Naive thymus-derived CD8-positive, alpha-beta T cell (primary cell): ENCODE measurements at regions not wholly inside any gene's neighbourhood (a gene's known extent, or its start where the extent isn't known, plus 50 kb on each side); places are given as distances from the start of the nearest gene placed in this dataset.

Experiments
- ATAC-seq, 2 donors: fragments of 150-1000 bp; cut with Tn5 transposase in 1 of 2; sonication (Bioruptor Pico), chemical (Tn5 transposase) in 1 of 2; 1 replicate in 1 of 2; 2 replicates in 1 of 2; pipeline ENCODE4 v1.10.0; 2021; ENCODE audit warnings: mild to moderate bottlenecking in 2 of 2, moderate library complexity in 2 of 2
- POLR2A ChIA-PET: fragments of 350-600 bp; sonication (Branson Sonifier 250); formaldehyde crosslinking; loops from one replicate; lab custom pipeline; 2021; ENCODE audit warnings: antibody characterized with exemption; lab: Charles Lee
- DNase-seq, 10 donors: peaks; one replicate each; pipeline versions ENCODE4 v3.0.0 to v3.0.0-alpha.2; 2020 to 2022
- H3K27ac Mint-ChIP-seq, 10 donors: one replicate each; pipeline ENCODE4 v1.8.0; 2020 to 2022; ENCODE audit warnings: mild to moderate bottlenecking in 10 of 10, mixed read lengths in 10 of 10, moderate library complexity in 4 of 10, inconsistent platforms in 1 of 10
- H3K27me3 Mint-ChIP-seq, 5 donors: one replicate each; pipeline ENCODE4 v1.8.0; 2021 to 2022; ENCODE audit warnings: mixed read lengths in 5 of 5
- H3K36me3 Mint-ChIP-seq, 3 donors: one replicate each; pipeline ENCODE4 v1.8.0; 2020 to 2022; ENCODE audit warnings: mixed read lengths in 3 of 3, mild to moderate bottlenecking in 2 of 3, inconsistent platforms in 1 of 3
- H3K4me1 Mint-ChIP-seq, 4 donors: one replicate each; pipeline ENCODE4 v1.8.0; 2021 to 2022; ENCODE audit warnings: mixed read lengths in 4 of 4
- H3K4me3 Mint-ChIP-seq, 10 donors: one replicate each; pipeline ENCODE4 v1.8.0; 2020 to 2022; ENCODE audit warnings: mild to moderate bottlenecking in 10 of 10, mixed read lengths in 10 of 10, moderate library complexity in 6 of 10, inconsistent platforms in 1 of 10
- H3K9me3 Mint-ChIP-seq, 9 donors: one replicate each; pipeline ENCODE4 v1.8.0; 2020 to 2022; ENCODE audit warnings: mixed read lengths in 9 of 9, mild to moderate bottlenecking in 3 of 9, inconsistent platforms in 1 of 9, moderate library complexity in 1 of 9

GRCh38 chr7:142407939-142408570, 150.2 kb upstream of the PRSS58 start:
- POLR2A ChIA-PET = interaction anchor here (1.0 kb wide), 1 partner anchor 389 kb away, joined by 3 read pairs; no protein-coding TSS in a partner anchor
- no peak for DNase-seq
- peaks cover 1 to 11% (median 6%) of the 10 kb centered on the region in 4 donors for H3K4me1 Mint-ChIP-seq
- no peaks in the 10 kb centered on the region for H3K9me3 Mint-ChIP-seq
- H3K36me3 Mint-ChIP-seq = no peaks in the 10 kb centered on the region
- ATAC-seq = no peak
- H3K27me3 Mint-ChIP-seq = peaks cover 0 to 4% (median 0%) of the 10 kb centered on the region in 5 donors
- no peak overlapping the region for H3K27ac Mint-ChIP-seq
- no peak overlapping the region for H3K4me3 Mint-ChIP-seq

GRCh38 chr7:142405122-142405765, 147.4 kb upstream of the PRSS58 start:
- ATAC-seq = no peak
- Mint-ChIP-seq H3K27ac (no peak overlapping the region), H3K36me3 (no peaks in the 10 kb centered on the region), H3K27me3 (peaks cover 0 to 6% (median 0%) of the 10 kb centered on the region in 5 donors), H3K9me3 (no peaks in the 10 kb centered on the region), H3K4me1 (peaks cover 0 to 4% (median under 1%) of the 10 kb centered on the region in 4 donors), H3K4me3 (no peak overlapping the region)
- POLR2A ChIA-PET = no interaction called here
- DNase-seq = no peak

GRCh38 chr7:142401951-142402350, 144.1 kb upstream of the PRSS58 start:
- H3K27me3 Mint-ChIP-seq = peaks cover 0 to 6% (median 0%) of the 10 kb centered on the region in 5 donors
- H3K9me3 Mint-ChIP-seq = no peaks in the 10 kb centered on the region
- ATAC-seq = no peak
- POLR2A ChIA-PET = no interaction called here
- no peak overlapping the region for H3K27ac Mint-ChIP-seq
- DNase-seq = no peak
- H3K36me3 Mint-ChIP-seq = no peaks in the 10 kb centered on the region
- H3K4me1 Mint-ChIP-seq = peaks cover 0 to 3% (median 0%) of the 10 kb centered on the region in 4 donors
- H3K4me3 Mint-ChIP-seq = no peak overlapping the region

- peak; percentile 44 to 51 for ATAC-seq
- DNase-seq = no peak
- Mint-ChIP-seq H3K36me3 (no peaks in the 10 kb centered on the region), H3K9me3 (no peaks in the 10 kb centered on the region), H3K4me1 (peaks cover 0 to 3% (median 0%) of the 10 kb centered on the region in 4 donors), H3K4me3 (no peak overlapping the region), H3K27ac (no peak overlapping the region), H3K27me3 (peaks cover 0 to 6% (median 0%) of the 10 kb centered on the region in 5 donors)
- POLR2A ChIA-PET = no interaction called here
These were observed 142.2 kb upstream of the PRSS58 start for GRCh38 chr7:142400042-142400533.

GRCh38 chr7:142391191-142391992, 133.5 kb upstream of the PRSS58 start:
- POLR2A ChIA-PET = interaction anchor here (1.4 to 2.6 kb wide), 5 partner anchors 397 to 419 kb away, joined by 3 to 35 read pairs (median 15); no protein-coding TSS in a partner anchor
- H3K27me3 Mint-ChIP-seq = peaks cover 0 to under 1% (median 0%) of the 10 kb centered on the region in 5 donors
- ATAC-seq (peak; percentile 83 to 85), DNase-seq (peak in 9 of 10 donors; percentile 20 to 67 (median 40))
- H3K4me1 Mint-ChIP-seq = peaks cover 0 to 7% (median 3%) of the 10 kb centered on the region in 4 donors
- peak overlapping the region; percentile 25 to 71 (median 61) for H3K27ac Mint-ChIP-seq
- peak overlapping the region; percentile 29 to 84 (median 63) for H3K4me3 Mint-ChIP-seq
- H3K9me3 Mint-ChIP-seq = no peaks in the 10 kb centered on the region
- H3K36me3 Mint-ChIP-seq = no peaks in the 10 kb centered on the region

- H3K27me3 Mint-ChIP-seq = no peaks in the 10 kb centered on the region
- H3K9me3 Mint-ChIP-seq = no peaks in the 10 kb centered on the region
- peaks cover 10 to 17% (median 11%) of the 10 kb centered on the region in 4 donors for H3K4me1 Mint-ChIP-seq
- POLR2A ChIA-PET = no interaction called here
- no peaks in the 10 kb centered on the region for H3K36me3 Mint-ChIP-seq
- peak overlapping the region in 5 of 10 donors; percentile 19 to 51 (median 37) for H3K27ac Mint-ChIP-seq
- H3K4me3 Mint-ChIP-seq = no peak overlapping the region
- ATAC-seq (no peak), DNase-seq (no peak)
These were observed 131.7 kb upstream of the PRSS58 start for GRCh38 chr7:142389544-142389943.

- no peaks in the 10 kb centered on the region for H3K9me3 Mint-ChIP-seq
- H3K36me3 Mint-ChIP-seq = no peaks in the 10 kb centered on the region
- H3K27ac Mint-ChIP-seq = peak overlapping the region in 3 of 10 donors; percentile 25 to 77 (median 28)
- ATAC-seq = peak; percentile 63 to 65
- H3K4me1 Mint-ChIP-seq = peaks cover 19 to 33% (median 23%) of the 10 kb centered on the region in 4 donors
- POLR2A ChIA-PET = interaction anchor here (1.5 kb wide), 1 partner anchor 425 kb away, joined by 7 read pairs; no protein-coding TSS in a partner anchor
- H3K27me3 Mint-ChIP-seq = no peaks in the 10 kb centered on the region
- H3K4me3 Mint-ChIP-seq = peak overlapping the region in 5 of 10 donors; percentile 1 to 53 (median 31)
- peak in 7 of 10 donors; percentile 17 to 65 (median 32) for DNase-seq
These were observed 127.9 kb upstream of the PRSS58 start for GRCh38 chr7:142385491-142386340.

- DNase-seq = peak in 3 of 10 donors; percentile 17 to 21 (median 20)
- no peaks in the 10 kb centered on the region for H3K27me3 Mint-ChIP-seq
- POLR2A ChIA-PET = interaction anchor here (0.9 to 1.5 kb wide), 4 partner anchors 402 to 442 kb away, joined by 3 to 7 read pairs (median 5); no protein-coding TSS in a partner anchor
- peaks cover 19 to 33% (median 23%) of the 10 kb centered on the region in 4 donors for H3K4me1 Mint-ChIP-seq
- ATAC-seq = peak; percentile 72 to 78
- no peaks in the 10 kb centered on the region for H3K9me3 Mint-ChIP-seq
- no peaks in the 10 kb centered on the region for H3K36me3 Mint-ChIP-seq
- H3K27ac Mint-ChIP-seq = peak overlapping the region; percentile 0 to 90 (median 72)
- H3K4me3 Mint-ChIP-seq = peak overlapping the region; percentile 35 to 76 (median 53)
These were observed 126.7 kb upstream of the PRSS58 start for GRCh38 chr7:142384493-142384922.

GRCh38 chr7:142383841-142384492, 126.1 kb upstream of the PRSS58 start:
- peak overlapping the region; percentile 0 to 90 (median 72) for H3K27ac Mint-ChIP-seq
- H3K27me3 Mint-ChIP-seq = no peaks in the 10 kb centered on the region
- H3K4me3 Mint-ChIP-seq = peak overlapping the region; percentile 38 to 76 (median 53)
- POLR2A ChIA-PET = interaction anchor here (0.9 to 1.5 kb wide), 4 partner anchors 413 to 442 kb away, joined by 4 to 7 read pairs (median 5); no protein-coding TSS in a partner anchor
- DNase-seq = no peak
- no peaks in the 10 kb centered on the region for H3K9me3 Mint-ChIP-seq
- H3K36me3 Mint-ChIP-seq = no peaks in the 10 kb centered on the region
- peak; percentile 34 to 39 for ATAC-seq
- peaks cover 19 to 33% (median 23%) of the 10 kb centered on the region in 4 donors for H3K4me1 Mint-ChIP-seq

GRCh38 chr7:142381727-142382390, 124.0 kb upstream of the PRSS58 start:
- ATAC-seq (no peak), DNase-seq (no peak)
- POLR2A ChIA-PET = no interaction called here
- Mint-ChIP-seq H3K9me3 (no peaks in the 10 kb centered on the region), H3K27me3 (no peaks in the 10 kb centered on the region), H3K4me3 (peak overlapping the region in 1 of 10 donors; percentile 31), H3K36me3 (no peaks in the 10 kb centered on the region), H3K4me1 (peaks cover 19 to 33% (median 23%) of the 10 kb centered on the region in 4 donors), H3K27ac (peak overlapping the region in 2 of 10 donors; percentile 43 to 66)
